Activated CD4-positive, alpha-beta T cell treated with anti-CD3 and anti-CD28 coated beads, Interleukin-2, amount 50 U/mL, for 1 hour (primary cell): ENCODE measurements at regions not wholly inside any gene's neighbourhood (a gene's known extent, or its start where the extent isn't known, plus 50 kb on each side); places are given as distances from the start of the nearest gene placed in this dataset.

Experiments used
- DNase-seq: peaks from one replicate; pipeline ENCODE4 v3.0.0-alpha.2; 2020

GRCh38 chr18:24958001-24958400 is 394.0 kb downstream of the ZNF521 start:
- no peak for DNase-seq

GRCh38 chr18:24959051-24959476 is 392.9 kb downstream of the ZNF521 start:
- DNase-seq: no peak

GRCh38 chr18:24964216-24964615 is 387.8 kb downstream of the ZNF521 start:
- DNase-seq: no peak

- no peak for DNase-seq
Observed at GRCh38 chr18:24968238-24968775, 383.7 kb downstream of the ZNF521 start.

GRCh38 chr18:24972577-24972976 is 379.4 kb downstream of the ZNF521 start:
- no peak for DNase-seq

- DNase-seq: no peak
Observed at GRCh38 chr18:24974431-24974830, 377.5 kb downstream of the ZNF521 start.

- no peak for DNase-seq
Observed at GRCh38 chr18:24975496-24976372, 376.2 kb downstream of the ZNF521 start.

GRCh38 chr18:24976502-24976901 is 375.5 kb downstream of the ZNF521 start:
- DNase-seq: no peak

GRCh38 chr18:24979235-24979634 is 372.7 kb downstream of the ZNF521 start:
- DNase-seq: no peak

GRCh38 chr18:24982831-24983230 is 369.1 kb downstream of the ZNF521 start:
- no peak for DNase-seq

- DNase-seq: no peak
Observed at GRCh38 chr18:24983566-24984139, 368.3 kb downstream of the ZNF521 start.

- no peak for DNase-seq
Observed at GRCh38 chr18:24985586-24985985, 366.4 kb downstream of the ZNF521 start.

GRCh38 chr18:24986666-24987302 is 365.2 kb downstream of the ZNF521 start:
- no peak for DNase-seq

- DNase-seq: no peak
Observed at GRCh38 chr18:24987303-24988252, 364.4 kb downstream of the ZNF521 start.

- DNase-seq: no peak
Observed at GRCh38 chr18:24988253-24988840, 363.6 kb downstream of the ZNF521 start.

GRCh38 chr18:24989760-24990593 is 362.0 kb downstream of the ZNF521 start:
- DNase-seq: no peak

- no peak for DNase-seq
Observed at GRCh38 chr18:24990671-24991134, 361.3 kb downstream of the ZNF521 start.

- DNase-seq: no peak
Observed at GRCh38 chr18:24991141-24992060, 360.6 kb downstream of the ZNF521 start.

- no peak for DNase-seq
Observed at GRCh38 chr18:24992491-24992890, 359.5 kb downstream of the ZNF521 start.

- no peak for DNase-seq
Observed at GRCh38 chr18:24993628-24994027, 358.3 kb downstream of the ZNF521 start.
